ENCODE measurements at regions not wholly inside any gene's neighbourhood (a gene's known extent, or its start where the extent isn't known, plus 50 kb on each side); places are given as distances from the start of the nearest gene placed in this dataset.
"Not testable (repeated sequence)": the region's sequence is repeated elsewhere in the genome, so short reads cannot be mapped to it uniquely, and the experiment has no call there.

DNA sequence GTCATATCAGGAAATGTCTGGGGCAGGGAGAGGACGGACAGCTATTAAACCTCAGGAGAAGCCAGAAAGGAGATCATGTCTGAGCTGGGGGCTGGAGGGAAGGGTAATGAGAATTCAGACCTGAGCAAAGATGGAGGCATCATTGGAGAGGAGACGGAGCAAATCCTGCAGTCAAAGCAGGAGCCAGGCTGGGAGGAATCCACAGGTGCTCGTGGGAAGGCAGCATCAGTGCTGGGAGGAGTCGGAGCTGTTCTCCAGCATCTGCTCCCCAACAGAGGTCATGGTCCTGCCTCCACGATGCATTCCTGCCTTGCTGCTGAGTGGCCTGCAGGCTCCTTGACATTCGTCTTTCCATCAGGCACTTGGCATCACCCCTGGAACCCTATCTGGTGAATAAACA is 148.3 kb upstream of the RAB4A start:
- H3K4me3 Mint-ChIP-seq = no peak overlapping the region
- H3K27me3 Mint-ChIP-seq = peaks cover 38% of the 10 kb centered on the region
- H3K4me1 Mint-ChIP-seq (ENCODE audit: low read depth) = peaks cover 30% of the 10 kb centered on the region
- H3K27ac Mint-ChIP-seq = no peak overlapping the region
- H3K9me3 Mint-ChIP-seq = peaks cover 9% of the 10 kb centered on the region
- no peaks in the 10 kb centered on the region for H3K36me3 Mint-ChIP-seq (ENCODE audit: low read depth)
- intact Hi-C loops (cut with micrococcal nuclease) = no loop called here

DNA sequence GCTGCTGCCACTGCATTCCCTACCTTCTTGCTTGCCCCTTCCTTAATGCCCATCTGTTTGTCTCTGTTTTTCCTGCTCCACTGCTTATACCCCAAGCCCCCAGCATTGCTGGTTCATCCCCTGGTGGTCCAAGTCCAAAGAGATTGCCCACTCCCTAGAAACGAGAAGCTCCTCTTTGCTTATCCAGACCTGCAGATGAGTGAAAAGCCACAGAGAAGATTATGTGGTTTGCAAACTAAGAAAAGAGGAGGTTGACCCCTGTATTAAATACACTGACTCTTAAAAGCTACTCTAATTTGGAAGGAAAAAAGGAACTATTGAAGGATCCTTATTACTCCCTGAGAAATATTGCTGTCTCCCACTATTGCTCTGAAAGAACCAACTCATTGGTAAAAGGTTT is 146.8 kb upstream of the RAB4A start:
- no peak overlapping the region for H3K27ac Mint-ChIP-seq
- H3K4me1 Mint-ChIP-seq (ENCODE audit: low read depth) = peaks cover 38% of the 10 kb centered on the region
- intact Hi-C loops (cut with micrococcal nuclease) = no loop called here
- H3K9me3 Mint-ChIP-seq = peaks cover 8% of the 10 kb centered on the region
- no peak overlapping the region for H3K4me3 Mint-ChIP-seq
- H3K36me3 Mint-ChIP-seq (ENCODE audit: low read depth) = no peaks in the 10 kb centered on the region
- peaks cover 38% of the 10 kb centered on the region for H3K27me3 Mint-ChIP-seq

DNA sequence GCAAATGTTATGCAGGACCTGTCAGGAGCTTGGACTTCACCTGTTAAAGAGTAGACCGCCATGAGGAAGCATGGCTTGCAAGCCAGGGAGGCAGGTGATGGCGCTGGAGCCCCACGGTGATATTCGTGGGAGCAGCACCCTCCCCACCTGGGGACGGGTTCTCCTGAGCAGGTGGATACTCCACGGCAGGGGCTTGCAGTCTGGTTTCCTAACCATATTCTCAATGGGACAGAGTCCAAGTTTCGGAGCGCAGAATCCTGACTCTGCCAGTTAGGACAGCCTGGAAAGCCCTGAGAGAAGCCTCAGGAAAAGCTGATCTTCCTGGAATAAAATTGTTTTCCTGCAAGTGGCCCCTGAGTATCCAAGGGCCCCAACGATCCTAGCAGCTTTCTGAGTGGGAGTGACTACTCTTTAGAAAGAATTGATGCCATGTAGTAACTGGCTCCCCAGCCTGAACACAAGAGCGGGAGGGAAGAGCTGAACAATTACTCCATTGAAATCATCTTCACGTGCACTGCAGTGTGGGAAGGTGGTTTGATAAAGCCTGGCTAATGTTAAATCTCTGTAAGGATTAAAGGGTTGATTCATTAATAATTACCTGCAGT is 146.3 kb upstream of the RAB4A start:
- Mint-ChIP-seq H3K36me3 (ENCODE audit: low read depth) (no peaks in the 10 kb centered on the region), H3K4me1 (ENCODE audit: low read depth) (peaks cover 43% of the 10 kb centered on the region), H3K9me3 (peaks cover 3% of the 10 kb centered on the region), H3K4me3 (no peak overlapping the region), H3K27ac (no peak overlapping the region), H3K27me3 (peaks cover 38% of the 10 kb centered on the region)
- intact Hi-C loops (cut with micrococcal nuclease) = no loop called here

DNA sequence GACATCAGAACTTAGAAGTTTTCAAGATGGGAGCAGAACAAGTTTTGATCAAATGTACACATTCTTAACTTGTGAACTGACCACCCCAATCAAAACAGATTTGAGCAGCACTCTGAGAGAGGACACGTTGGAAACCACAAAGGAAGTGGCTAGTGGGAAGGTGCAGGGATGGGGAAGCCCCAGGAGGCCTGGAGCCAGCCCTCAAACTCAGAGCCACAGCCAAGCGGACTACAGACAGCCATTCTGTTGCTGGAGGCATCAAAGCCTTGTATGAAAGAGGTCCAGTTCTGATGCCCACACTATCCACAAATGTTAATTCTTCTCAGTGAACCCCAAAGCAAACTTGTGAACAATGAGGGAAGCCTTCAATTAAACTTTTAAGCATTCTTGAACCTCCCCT is 143.6 kb upstream of the RAB4A start:
- H3K9me3 Mint-ChIP-seq = no peaks in the 10 kb centered on the region

DNA sequence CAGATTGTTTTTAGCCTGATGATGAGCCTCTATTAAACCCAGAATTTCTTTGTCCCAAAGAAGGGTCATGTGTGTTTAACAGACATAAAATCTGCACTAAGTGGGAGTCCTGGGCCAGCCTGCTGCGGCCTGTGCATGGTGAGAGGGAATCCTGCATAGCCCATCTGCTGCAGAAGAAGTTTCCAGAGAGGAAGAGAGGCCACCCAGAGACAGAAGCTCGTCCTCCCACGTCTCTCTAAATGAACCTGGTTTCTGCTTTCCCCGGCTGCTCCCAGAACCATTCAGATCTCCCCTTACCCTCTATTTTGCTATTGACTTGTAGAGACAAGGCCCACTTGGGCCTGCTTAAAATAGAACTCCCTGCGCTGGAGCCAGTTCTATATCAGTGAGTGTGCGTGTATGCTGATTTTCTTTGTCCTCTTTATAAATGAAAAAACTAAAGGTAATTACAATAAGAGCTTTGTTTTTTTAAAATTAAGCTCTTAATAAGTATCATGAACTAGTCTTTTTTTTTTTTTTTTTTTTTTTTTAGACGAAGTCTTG is 142.8 kb upstream of the RAB4A start:
- H3K36me3 Mint-ChIP-seq (ENCODE audit: low read depth) = no peaks in the 10 kb centered on the region
- peaks cover 74% of the 10 kb centered on the region for H3K4me1 Mint-ChIP-seq (ENCODE audit: low read depth)
- H3K27me3 Mint-ChIP-seq = peaks cover 32% of the 10 kb centered on the region
- no peak overlapping the region for H3K27ac Mint-ChIP-seq
- no peaks in the 10 kb centered on the region for H3K9me3 Mint-ChIP-seq
- intact Hi-C loops (cut with micrococcal nuclease) = no loop called here
- no peak overlapping the region for H3K4me3 Mint-ChIP-seq

More for the DNA sequence above, 143.6 kb upstream of the RAB4A start:
- Mint-ChIP-seq H3K27ac (no peak overlapping the region), H3K27me3 (peaks cover 38% of the 10 kb centered on the region), H3K36me3 (ENCODE audit: low read depth) (no peaks in the 10 kb centered on the region), H3K4me3 (no peak overlapping the region), H3K4me1 (ENCODE audit: low read depth) (peaks cover 70% of the 10 kb centered on the region)
- intact Hi-C loops (cut with micrococcal nuclease) = no loop called here

DNA sequence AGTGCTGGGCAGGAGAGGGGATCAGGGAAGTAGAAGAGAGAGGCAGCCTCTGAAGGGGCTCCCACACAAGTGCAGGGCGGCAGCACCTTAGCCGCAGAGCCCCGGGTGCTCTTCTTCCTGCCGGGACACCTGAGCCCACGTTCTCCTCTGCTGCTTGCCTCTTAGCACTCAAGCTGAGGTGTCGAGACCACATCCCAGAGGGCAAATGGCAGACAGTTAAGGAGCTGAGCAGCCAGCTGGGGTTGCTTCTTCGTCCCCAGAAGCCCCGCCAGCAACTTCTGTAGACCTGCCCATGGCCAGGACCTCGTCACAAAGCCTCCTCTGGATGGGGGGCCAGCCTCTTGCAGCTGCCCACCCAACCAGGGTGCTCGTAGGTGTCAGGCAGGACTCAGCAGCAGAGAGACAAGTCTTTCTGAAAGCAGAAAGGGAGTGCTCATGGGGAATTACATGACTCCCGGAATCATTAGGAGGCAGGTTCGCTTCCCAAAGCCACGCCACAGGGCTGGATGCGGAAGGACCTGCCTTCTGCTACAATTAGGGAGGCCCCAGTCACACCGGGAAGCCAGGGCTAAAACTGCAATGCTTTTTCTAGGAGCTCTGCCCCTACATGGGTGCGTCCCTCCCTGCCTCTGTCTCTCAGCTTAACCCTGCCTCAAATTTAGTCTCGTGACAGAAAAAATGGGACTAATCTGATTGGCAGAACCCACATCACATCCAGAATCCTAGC is 141.4 kb upstream of the RAB4A start:
- intact Hi-C loops (cut with micrococcal nuclease) = no loop called here
- H3K36me3 Mint-ChIP-seq (ENCODE audit: low read depth) = peaks cover 13% of the 10 kb centered on the region
- H3K4me3 Mint-ChIP-seq = peak overlapping the region; percentile 14
- H3K27ac Mint-ChIP-seq = peak overlapping the region; percentile 63
- peaks cover 13% of the 10 kb centered on the region for H3K9me3 Mint-ChIP-seq
- peaks cover 76% of the 10 kb centered on the region for H3K4me1 Mint-ChIP-seq (ENCODE audit: low read depth)
- peaks cover 25% of the 10 kb centered on the region for H3K27me3 Mint-ChIP-seq

DNA sequence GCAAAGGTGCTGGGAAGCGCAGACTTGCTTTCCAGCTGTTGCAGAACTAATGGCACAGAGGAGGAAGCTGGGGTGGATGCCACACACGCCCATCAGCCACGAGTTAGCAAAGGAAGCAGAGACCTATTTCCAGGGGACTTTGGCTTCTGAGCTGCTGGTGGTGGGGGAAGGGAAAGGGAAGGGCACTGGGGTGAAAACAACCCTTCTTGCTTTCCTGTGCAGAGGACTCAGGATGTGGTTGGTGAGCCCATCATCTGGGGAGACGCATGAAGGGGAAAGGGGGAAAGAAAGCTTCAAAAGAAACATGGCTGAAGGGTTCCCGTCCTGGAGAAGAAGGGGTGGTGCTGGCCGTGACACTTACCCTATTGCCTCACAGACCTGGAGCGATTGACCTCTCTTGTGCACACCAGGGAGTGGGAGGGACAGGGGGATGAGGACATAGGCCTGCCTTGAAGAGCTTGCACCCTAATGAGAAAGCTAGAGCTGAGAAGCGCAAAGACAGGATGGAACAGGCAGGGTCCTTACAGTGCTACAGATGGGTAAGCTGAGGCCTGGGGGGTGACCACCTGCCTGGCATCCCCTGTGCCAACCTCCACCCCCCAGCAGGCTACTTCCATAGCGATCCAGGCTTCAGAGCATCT is 140.8 kb upstream of the RAB4A start:
- intact Hi-C loops (cut with micrococcal nuclease) = no loop called here
- peaks cover 82% of the 10 kb centered on the region for H3K4me1 Mint-ChIP-seq (ENCODE audit: low read depth)

DNA sequence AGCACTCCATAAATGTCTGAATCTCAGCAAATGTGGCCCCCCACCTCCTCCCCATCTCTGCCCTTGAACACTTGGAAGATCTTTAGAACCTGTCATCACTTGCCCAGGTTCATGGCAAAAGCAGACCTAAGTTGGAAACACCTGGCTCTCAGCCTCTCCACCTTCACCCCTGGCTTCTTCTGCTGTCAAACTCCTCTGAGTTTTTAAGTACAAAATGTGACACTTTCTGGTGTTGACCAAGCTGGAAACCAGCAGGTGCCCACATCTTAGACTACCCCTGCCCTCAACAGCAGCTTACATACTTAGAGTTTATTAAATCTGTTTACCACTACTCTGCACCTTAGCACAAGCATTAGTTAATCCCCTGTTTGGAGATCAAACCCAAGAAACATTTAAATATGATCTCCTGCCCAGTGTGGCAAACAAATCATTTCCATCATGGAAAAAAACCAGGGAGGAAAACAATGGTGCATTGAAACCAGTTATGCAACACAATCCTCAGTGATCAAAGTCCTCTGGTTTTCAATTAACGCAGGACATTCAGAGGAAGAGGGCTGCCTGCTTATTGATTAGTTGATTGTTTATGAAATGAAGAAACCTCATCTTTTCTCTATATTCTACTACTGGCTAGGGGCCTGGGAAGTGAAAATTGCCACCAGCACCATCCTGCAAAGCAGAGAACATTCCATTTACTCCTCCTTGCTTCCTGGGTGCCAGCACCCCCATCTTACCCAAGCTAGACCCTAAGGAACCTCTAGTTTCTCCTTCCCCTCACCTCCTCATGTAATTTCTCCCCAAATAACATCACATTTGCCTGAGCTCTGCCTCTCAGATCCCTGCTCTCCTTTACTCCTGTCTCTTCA is 139.4 kb upstream of the RAB4A start:
- Mint-ChIP-seq H3K9me3 (peaks cover 26% of the 10 kb centered on the region), H3K27me3 (peaks cover 22% of the 10 kb centered on the region), H3K4me3 (no peak overlapping the region), H3K36me3 (ENCODE audit: low read depth) (peaks cover 24% of the 10 kb centered on the region), H3K27ac (peak overlapping the region; percentile 63), H3K4me1 (ENCODE audit: low read depth) (peaks cover 86% of the 10 kb centered on the region)
- intact Hi-C loops (cut with micrococcal nuclease) = no loop called here

More for the DNA sequence above, 140.8 kb upstream of the RAB4A start:
- Mint-ChIP-seq H3K4me3 (peak overlapping the region; percentile 14), H3K9me3 (peaks cover 19% of the 10 kb centered on the region), H3K27me3 (peaks cover 25% of the 10 kb centered on the region), H3K36me3 (ENCODE audit: low read depth) (peaks cover 20% of the 10 kb centered on the region), H3K27ac (peak overlapping the region; percentile 63)

DNA sequence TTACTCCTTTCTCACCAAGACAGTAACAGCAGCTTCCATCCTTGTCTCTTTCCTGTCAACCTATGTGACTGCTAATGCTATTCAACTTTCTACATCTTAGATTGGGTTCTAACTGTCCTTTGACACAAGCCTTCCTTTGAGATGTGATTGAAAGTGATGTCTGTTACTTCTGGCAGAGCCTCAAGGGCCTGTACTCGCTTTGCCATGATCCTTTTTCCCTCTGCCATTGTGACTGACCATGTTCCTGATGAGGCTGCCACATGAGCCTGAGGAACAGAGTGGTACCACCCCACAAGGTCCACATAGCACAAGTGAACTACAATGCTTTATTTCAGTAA is 138.8 kb upstream of the RAB4A start:
- Mint-ChIP-seq H3K4me3 (no peak overlapping the region), H3K36me3 (ENCODE audit: low read depth) (peaks cover 24% of the 10 kb centered on the region), H3K4me1 (ENCODE audit: low read depth) (peaks cover 86% of the 10 kb centered on the region), H3K9me3 (peaks cover 26% of the 10 kb centered on the region), H3K27me3 (peaks cover 20% of the 10 kb centered on the region), H3K27ac (peak overlapping the region; percentile 16)
- intact Hi-C loops (cut with micrococcal nuclease) = no loop called here

DNA sequence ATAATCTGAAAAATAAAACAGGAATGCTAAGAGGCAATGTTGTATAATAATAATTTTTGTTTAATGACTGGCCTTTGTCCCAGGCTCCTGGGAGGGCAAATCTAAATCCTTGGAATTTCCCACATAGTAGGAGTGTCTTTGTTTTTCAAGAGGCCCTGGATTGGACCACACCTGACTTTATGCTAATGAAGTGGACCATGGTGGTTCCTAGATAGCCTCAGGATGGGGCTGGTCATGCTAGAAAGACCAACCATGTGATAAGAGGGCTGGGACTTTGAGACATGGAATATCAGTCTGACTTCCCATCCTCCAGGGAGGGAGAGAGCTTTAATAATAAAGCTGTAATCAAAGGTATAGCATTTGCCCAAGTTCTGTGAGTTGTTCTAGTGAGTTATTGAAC is 138.2 kb upstream of the RAB4A start:
- intact Hi-C loops (cut with micrococcal nuclease) = no loop called here
- Mint-ChIP-seq H3K4me3 (no peak overlapping the region), H3K4me1 (ENCODE audit: low read depth) (peaks cover 86% of the 10 kb centered on the region), H3K36me3 (ENCODE audit: low read depth) (peaks cover 24% of the 10 kb centered on the region), H3K27me3 (peaks cover 23% of the 10 kb centered on the region), H3K9me3 (peaks cover 26% of the 10 kb centered on the region), H3K27ac (peak overlapping the region; percentile 16)

DNA sequence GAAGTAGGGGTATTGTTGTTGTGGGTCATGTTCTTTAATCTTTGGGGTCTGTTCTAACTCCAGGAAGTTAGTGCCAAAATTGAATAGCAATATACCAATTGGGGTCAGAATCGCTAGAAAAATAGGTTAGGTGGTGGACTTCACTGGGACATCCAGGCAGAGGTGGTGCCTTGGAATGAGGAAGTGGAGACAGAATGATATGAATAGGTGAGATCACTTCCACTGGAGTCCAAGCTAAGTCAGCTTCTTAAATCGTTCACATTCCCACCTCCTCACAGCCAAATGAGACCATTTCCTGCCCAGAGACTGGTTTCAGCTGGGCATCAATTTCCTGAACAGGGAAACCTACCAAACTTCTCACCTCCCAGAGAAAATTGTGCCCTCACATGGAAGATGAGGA is 137.8 kb upstream of the RAB4A start:
- peaks cover 23% of the 10 kb centered on the region for H3K27me3 Mint-ChIP-seq
- H3K4me3 Mint-ChIP-seq = no peak overlapping the region
- H3K36me3 Mint-ChIP-seq (ENCODE audit: low read depth) = peaks cover 24% of the 10 kb centered on the region
- peaks cover 26% of the 10 kb centered on the region for H3K9me3 Mint-ChIP-seq
- H3K4me1 Mint-ChIP-seq (ENCODE audit: low read depth) = peaks cover 83% of the 10 kb centered on the region
- intact Hi-C loops (cut with micrococcal nuclease) = no loop called here
- peak overlapping the region; percentile 16 for H3K27ac Mint-ChIP-seq

DNA sequence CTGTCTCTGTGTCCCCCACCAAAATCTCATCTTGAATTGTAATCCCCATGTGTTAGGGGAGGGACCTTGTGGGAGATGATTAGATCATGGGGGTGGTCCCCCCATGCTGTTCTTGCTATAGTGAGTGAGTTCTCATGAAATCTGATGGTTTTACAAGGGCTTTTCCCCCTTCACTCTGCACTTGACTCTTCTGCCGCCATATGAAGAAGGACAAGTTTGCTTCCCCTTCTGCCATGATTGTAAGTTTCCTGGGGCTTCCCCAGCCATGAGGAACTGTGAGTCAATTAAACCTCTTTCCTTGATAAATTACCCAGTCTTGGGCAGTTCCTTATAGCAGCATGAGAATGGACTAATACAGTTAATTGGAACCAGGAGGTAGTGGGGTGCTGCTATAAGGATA is 137.1 kb upstream of the RAB4A start:
- H3K36me3 Mint-ChIP-seq (ENCODE audit: low read depth) = peaks cover 24% of the 10 kb centered on the region
- peak overlapping the region; percentile 16 for H3K27ac Mint-ChIP-seq
- H3K4me1 Mint-ChIP-seq (ENCODE audit: low read depth) = peaks cover 85% of the 10 kb centered on the region
- peaks cover 26% of the 10 kb centered on the region for H3K9me3 Mint-ChIP-seq
- H3K27me3 Mint-ChIP-seq = peaks cover 23% of the 10 kb centered on the region
- no peak overlapping the region for H3K4me3 Mint-ChIP-seq
- intact Hi-C loops (cut with micrococcal nuclease) = loop anchor here (2.0 kb wide), 1 partner anchor 25 kb away; no protein-coding TSS in a partner anchor

DNA sequence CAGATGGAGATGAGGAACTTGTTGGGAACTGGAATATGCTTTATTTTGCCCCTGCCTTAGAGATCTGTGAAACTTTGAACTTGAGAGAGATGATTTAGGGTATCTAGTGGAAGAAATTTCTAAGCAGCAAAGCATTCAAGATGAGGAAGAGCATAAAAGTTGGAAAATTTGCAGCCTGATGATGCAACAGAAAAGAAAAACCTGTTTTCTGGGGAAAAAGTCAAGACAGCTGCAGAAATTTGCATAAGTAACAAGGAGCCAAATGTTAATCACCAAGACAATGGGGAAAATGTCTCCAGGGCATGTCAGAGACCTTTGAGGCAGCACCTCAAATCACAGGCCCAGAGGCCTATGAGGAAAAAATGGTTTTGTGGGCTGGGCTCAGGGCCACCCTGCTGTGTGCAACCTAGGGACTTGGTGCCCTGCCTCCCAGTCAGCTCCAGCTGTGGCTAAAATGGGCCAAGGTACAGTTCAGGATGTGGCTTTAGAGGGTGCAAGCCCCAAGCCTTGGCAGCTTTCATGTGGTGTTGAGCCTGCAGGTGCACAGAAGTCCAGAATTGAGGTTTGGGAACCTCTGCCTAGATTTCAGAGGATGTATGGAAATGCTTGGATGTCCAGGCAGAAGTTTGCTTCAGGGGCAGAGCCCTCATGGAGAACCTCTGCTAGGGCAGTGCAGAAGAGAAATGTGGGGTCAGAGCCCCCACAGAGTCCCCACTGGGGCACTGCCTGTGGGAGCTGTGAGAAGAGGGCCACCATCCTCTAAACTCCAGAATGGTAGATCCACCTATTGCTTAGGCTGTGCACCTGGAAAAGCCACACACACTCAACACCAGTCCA is 136.3 kb upstream of the RAB4A start:
- Mint-ChIP-seq H3K9me3 (peaks cover 26% of the 10 kb centered on the region), H3K27me3 (peaks cover 23% of the 10 kb centered on the region), H3K27ac (peak overlapping the region; percentile 16), H3K4me1 (ENCODE audit: low read depth) (peaks cover 85% of the 10 kb centered on the region), H3K36me3 (ENCODE audit: low read depth) (peaks cover 24% of the 10 kb centered on the region)
- H3K4me3 Mint-ChIP-seq = not testable (repeated sequence)
- intact Hi-C loops (cut with micrococcal nuclease) = loop anchor here (2.0 kb wide), 1 partner anchor 24 kb away; no protein-coding TSS in a partner anchor
